DND-41 (cell line): ENCODE measurements at regions not wholly inside any gene's neighbourhood (a gene's known extent, or its start where the extent isn't known, plus 50 kb on each side); places are given as distances from the start of the nearest gene placed in this dataset.

ENCODE experiments used
- ATAC-seq: fragments of 200-7000 bp; cut with Tn5 transposase; 3 replicates; pipeline ENCODE4 v1.9.1; 2021; ENCODE audit warnings: low read depth; ENCODE audit not compliant: insufficient read depth
- DNase-seq: peaks from one replicate; pipeline ENCODE4 v3.0.0-alpha.2; 2020
- H2AFZ ChIP-seq: 2 replicates; pipeline ENCODE4 v1.6.0; 2012; ENCODE audit warnings: low read depth, low read length
- H3K27ac ChIP-seq: 2 replicates; pipeline ENCODE4 v1.5.1; 2012; ENCODE audit warnings: low read length, inconsistent platforms
- H3K27me3 ChIP-seq: fragments of 200-600 bp; sonication (generic); 2 replicates; pipeline ENCODE4 v1.6.0; 2012; ENCODE audit warnings: low read length, mild to moderate bottlenecking, inconsistent platforms; ENCODE audit not compliant: insufficient read depth, poor library complexity
- H3K36me3 ChIP-seq: 2 replicates; pipeline ENCODE4 v1.5.1; 2012; ENCODE audit warnings: low read length, inconsistent platforms; ENCODE audit not compliant: insufficient read depth
- H3K4me1 ChIP-seq: 2 replicates; pipeline ENCODE4 v1.5.1; 2012; ENCODE audit warnings: mild to moderate bottlenecking, low read length; ENCODE audit not compliant: insufficient read depth
- H3K4me2 ChIP-seq: 2 replicates; pipeline ENCODE4 v1.6.0; 2012; ENCODE audit warnings: mild to moderate bottlenecking, moderate library complexity, low read length, inconsistent platforms; ENCODE audit not compliant: insufficient read depth
- H3K4me3 ChIP-seq, 2 experiments: fragments of 200-600 bp in 1 of 2; shearing (Covaris generic) in 1 of 2; 2 replicates each; pipeline ENCODE4 v1.5.1; 2012 to 2016; ENCODE audit warnings: inconsistent platforms in 2 of 2, low read length in 2 of 2, mild to moderate bottlenecking in 2 of 2, low read depth in 1 of 2, moderate library complexity in 1 of 2
- H3K79me2 ChIP-seq: 2 replicates; pipeline ENCODE4 v1.6.0; 2012; ENCODE audit warnings: low read length, inconsistent platforms; ENCODE audit not compliant: insufficient read depth
- H3K9ac ChIP-seq: 2 replicates; pipeline ENCODE4 v1.6.0; 2012; ENCODE audit warnings: low read depth, mild to moderate bottlenecking, inconsistent platforms, low read length, moderate library complexity
- H3K9me3 ChIP-seq: 2 replicates; pipeline ENCODE4 v1.5.1; 2012; ENCODE audit warnings: low read length, moderate library complexity, mild to moderate bottlenecking, inconsistent platforms; ENCODE audit not compliant: insufficient read depth, severe bottlenecking
- H4K20me1 ChIP-seq: 2 replicates; pipeline ENCODE4 v1.6.0; 2012; ENCODE audit warnings: low read length; ENCODE audit not compliant: insufficient read depth
- CTCF ChIP-seq: IDR thresholded peaks from 2 replicates; pipeline ENCODE4 v1.5.1; 2012; ENCODE audit warnings: borderline replicate concordance, low read length, moderate library complexity, mild to moderate bottlenecking; ENCODE audit not compliant: poor library complexity, severe bottlenecking; ENCODE audit errors: extremely low read depth
- EZH2 ChIP-seq: IDR thresholded peaks from 3 replicates; pipeline ENCODE4 v1.6.1; 2012; ENCODE audit warnings: borderline replicate concordance, low read depth, mild to moderate bottlenecking, moderate library complexity, low read length, inconsistent platforms; ENCODE audit not compliant: severe bottlenecking

- no peaks in the 10 kb centered on the region for H3K27me3 ChIP-seq
- no peaks in the 10 kb centered on the region for H3K9me3 ChIP-seq
- no peak for DNase-seq
- H4K20me1 ChIP-seq = no peaks in the 10 kb centered on the region
- H3K27ac ChIP-seq = no peak overlapping the region
- H3K36me3 ChIP-seq = no peaks in the 10 kb centered on the region
- H3K4me3 ChIP-seq = no peak overlapping the region
- TF ChIP-seq EZH2 = no peak
- no peak for TF ChIP-seq CTCF
- ATAC-seq = no peak
- peak overlapping the region; percentile 22; the same call in 1 of the 2 replicates for H2AFZ ChIP-seq
- H3K4me2 ChIP-seq = no peak overlapping the region
- H3K9ac ChIP-seq = no peak overlapping the region
- H3K79me2 ChIP-seq = no peaks in the 10 kb centered on the region
- H3K4me1 ChIP-seq = no peaks in the 10 kb centered on the region
These were observed 168.7 kb upstream of the GNAI1 start for GRCh38 chr7:79965946-79966345.

GRCh38 chr7:79964463-79964862, 170.2 kb upstream of the GNAI1 start:
- TF ChIP-seq EZH2 = no peak
- no peak for TF ChIP-seq CTCF
- H3K4me1 ChIP-seq = no peaks in the 10 kb centered on the region
- H4K20me1 ChIP-seq = no peaks in the 10 kb centered on the region
- ATAC-seq (no peak), DNase-seq (no peak)
- H3K4me3 ChIP-seq = no peak overlapping the region
- H2AFZ ChIP-seq = no peak overlapping the region
- no peak overlapping the region for H3K27ac ChIP-seq
- no peaks in the 10 kb centered on the region for H3K79me2 ChIP-seq
- H3K9me3 ChIP-seq = no peaks in the 10 kb centered on the region
- no peaks in the 10 kb centered on the region for H3K36me3 ChIP-seq
- H3K4me2 ChIP-seq = no peak overlapping the region
- no peaks in the 10 kb centered on the region for H3K27me3 ChIP-seq
- no peak overlapping the region for H3K9ac ChIP-seq

- ATAC-seq = no peak
- H3K27me3 ChIP-seq = no peaks in the 10 kb centered on the region
- no peak overlapping the region for H3K4me2 ChIP-seq
- no peaks in the 10 kb centered on the region for H3K79me2 ChIP-seq
- H3K9ac ChIP-seq = no peak overlapping the region
- H3K4me1 ChIP-seq = no peaks in the 10 kb centered on the region
- DNase-seq = no peak
- no peaks in the 10 kb centered on the region for H3K9me3 ChIP-seq
- H2AFZ ChIP-seq = no peak overlapping the region
- H4K20me1 ChIP-seq = no peaks in the 10 kb centered on the region
- TF ChIP-seq EZH2 (no peak), CTCF (no peak)
- H3K4me3 ChIP-seq = no peak overlapping the region
- no peak overlapping the region for H3K27ac ChIP-seq
- no peaks in the 10 kb centered on the region for H3K36me3 ChIP-seq
These were observed 181.5 kb upstream of the GNAI1 start for GRCh38 chr7:79953130-79953529.

GRCh38 chr7:79952399-79952798, 182.2 kb upstream of the GNAI1 start:
- H3K4me2 ChIP-seq = no peak overlapping the region
- no peak overlapping the region for H3K4me3 ChIP-seq
- H3K9ac ChIP-seq = no peak overlapping the region
- no peaks in the 10 kb centered on the region for H3K36me3 ChIP-seq
- DNase-seq = no peak
- TF ChIP-seq CTCF (no peak), EZH2 (no peak)
- H4K20me1 ChIP-seq = no peaks in the 10 kb centered on the region
- no peaks in the 10 kb centered on the region for H3K27me3 ChIP-seq
- no peak overlapping the region for H3K27ac ChIP-seq
- no peaks in the 10 kb centered on the region for H3K9me3 ChIP-seq
- ATAC-seq = no peak
- no peaks in the 10 kb centered on the region for H3K79me2 ChIP-seq
- no peaks in the 10 kb centered on the region for H3K4me1 ChIP-seq
- no peak overlapping the region for H2AFZ ChIP-seq
